HepG2 (cell line): ENCODE measurements at regions not wholly inside any gene's neighbourhood (a gene's known extent, or its start where the extent isn't known, plus 50 kb on each side); places are given as distances from the start of the nearest gene placed in this dataset.

Experiments
- AKNA ChIP-seq: sonication (generic); formaldehyde crosslinking; IDR thresholded peaks from 2 replicates; pipeline ENCODE4 v1.4.0; 2020; ENCODE audit warnings: missing genetic modification reagents, borderline replicate concordance
- CTCF ChIP-seq: sonication (generic); formaldehyde crosslinking; IDR thresholded peaks from 2 replicates; pipeline ENCODE4 v1.5.0; 2020; ENCODE audit warnings: mild to moderate bottlenecking, missing genetic modification reagents, moderate library complexity
- EEA1 ChIP-seq: sonication (generic); formaldehyde crosslinking; IDR thresholded peaks from 2 replicates; pipeline ENCODE4 v1.5.1; 2020; ENCODE audit warnings: mild to moderate bottlenecking, missing genetic modification reagents, borderline replicate concordance
- HOXA9 ChIP-seq: sonication (generic); formaldehyde crosslinking; IDR thresholded peaks from 2 replicates; pipeline ENCODE4 v1.8.1; 2022; ENCODE audit warnings: missing genetic modification reagents, mild to moderate bottlenecking, moderate library complexity, borderline replicate concordance
- KDM6A ChIP-seq: IDR thresholded peaks from 2 replicates; pipeline ENCODE4 v1.6.1; 2016; ENCODE audit warnings: low read depth
- MED1 ChIP-seq: sonication (generic); formaldehyde crosslinking; IDR thresholded peaks from 2 replicates; pipeline ENCODE4 v1.4.0; 2020; ENCODE audit warnings: missing genetic modification reagents
- NAIF1 ChIP-seq: sonication (generic); formaldehyde crosslinking; IDR thresholded peaks from 2 replicates; pipeline ENCODE4 v1.5.0; 2020; ENCODE audit warnings: mild to moderate bottlenecking, missing genetic modification reagents, borderline replicate concordance
- NKX3-1 ChIP-seq: sonication (generic); formaldehyde crosslinking; IDR thresholded peaks from 2 replicates; pipeline ENCODE4 v1.5.0; 2020; ENCODE audit warnings: missing genetic modification reagents
- NR2F1 ChIP-seq, 2 experiments: fragments of 450-650 bp in 1 of 2; formaldehyde crosslinking in 1 of 2; IDR thresholded peaks; 2 replicates each; pipeline versions ENCODE4 v1.5.0 to v1.6.1; 2016 to 2020; ENCODE audit warnings: mild to moderate bottlenecking in 1 of 2, missing compliant biosample characterization in 1 of 2, missing genetic modification reagents in 1 of 2, moderate library complexity in 1 of 2
- PATZ1 ChIP-seq: sonication (generic); formaldehyde crosslinking; IDR thresholded peaks from 2 replicates; pipeline ENCODE4 v1.4.0; 2020; ENCODE audit warnings: missing genetic modification reagents
- TFAP4 ChIP-seq: sonication (generic); IDR thresholded peaks from 2 replicates; pipeline ENCODE4 v1.6.1; 2016; ENCODE audit warnings: low read depth, borderline replicate concordance
- U2AF1 ChIP-seq: fragments of 200-400 bp; formaldehyde crosslinking; optimal IDR thresholded peaks from 2 replicates; pipeline ENCODE3; 2017; ENCODE audit warnings: mild to moderate bottlenecking, low read depth, low read length
- ZFP37 ChIP-seq: sonication (generic); formaldehyde crosslinking; IDR thresholded peaks from 2 replicates; pipeline ENCODE4 v1.4.0; 2020; ENCODE audit warnings: missing genetic modification reagents, borderline replicate concordance
- ZFP91 ChIP-seq: sonication (generic); formaldehyde crosslinking; IDR thresholded peaks from 2 replicates; pipeline ENCODE4 v1.9.0; 2022; ENCODE audit warnings: missing genetic modification reagents, mild to moderate bottlenecking, borderline replicate concordance
- ZNF501 ChIP-seq: sonication (generic); formaldehyde crosslinking; IDR thresholded peaks from 2 replicates; pipeline ENCODE4 v1.5.1; 2020; ENCODE audit warnings: mild to moderate bottlenecking, moderate library complexity, missing genetic modification reagents
- ZNF83 ChIP-seq: sonication (generic); formaldehyde crosslinking; IDR thresholded peaks from 2 replicates; pipeline ENCODE4 v1.4.0; 2020; ENCODE audit warnings: missing genetic modification reagents, mild to moderate bottlenecking, borderline replicate concordance

- TF ChIP-seq NKX3-1 (CRISPR knock-in tag) (0 out of 2 replicates have a peak, but pooled peaks have one; percentile 32), U2AF1 (no peak), ZFP91 (CRISPR knock-in tag) (no peak), ZFP37 (CRISPR knock-in tag) (no peak), MED1 (CRISPR knock-in tag) (peak; percentile 38; the same call in 1 of the 2 replicates), HOXA9 (no peak), PATZ1 (CRISPR knock-in tag) (peak; percentile 37; the same call in 1 of the 2 replicates), ZNF501 (peak; percentile 33; the same call in 1 of the 2 replicates), AKNA (CRISPR knock-in tag) (no peak), ZNF83 (CRISPR knock-in tag) (no peak), NR2F1 (CRISPR knock-in tag; IDR thresholded peaks at IDR 0.05) (no peak), EEA1 (CRISPR knock-in tag) (no peak), KDM6A (CRISPR knock-in tag) (no peak), TFAP4 (peak; percentile 35; the same call in 1 of the 2 replicates), CTCF (CRISPR knock-in tag) (peak; percentile 46), NAIF1 (CRISPR knock-in tag) (no peak)
Observed at GRCh38 chr7:26081638-26082037, 70.4 kb upstream of the NFE2L3 start (continued).
